HepG2 (cell line): ENCODE measurements at regions not wholly inside any gene's neighbourhood (a gene's known extent, or its start where the extent isn't known, plus 50 kb on each side); places are given as distances from the start of the nearest gene placed in this dataset.

Source experiments
- ATAC-seq: fragments of 200-7000 bp; cut with Tn5 transposase; 3 replicates; pipeline ENCODE4 v1.9.1; 2020; ENCODE audit warnings: mild to moderate bottlenecking, moderate library complexity
- BruUV-seq: library from RNA; stranded (reverse); fragments of 400-500 nt; replicated peaks from 2 replicates; lab custom pipeline; 2021; lab: Mats Ljungman, UMichigan
- CTCF ChIA-PET: fragments of 300-600 bp; formaldehyde crosslinking; extraction: SDS; loops from one replicate; lab custom pipeline; 2021; ENCODE audit warnings: low total read pairs, inconsistent platforms, low intra/inter-chr PET ratio; lab: Yijun Ruan, JAX
- POLR2A ChIA-PET: fragments of 350-600 bp; sonication (Branson Sonifier 250); formaldehyde crosslinking; loops from one replicate; lab custom pipeline; 2020; ENCODE audit warnings: antibody characterized with exemption, inconsistent platforms; lab: Yijun Ruan, JAX
- DNase-seq: peaks from one replicate; pipeline ENCODE4 v3.0.0-alpha.2; 2015; ENCODE audit warnings: low spot score
- FAIRE-seq: peaks from 3 replicates; lab custom pipeline; 2011; peaks lifted over from hg19 to GRCh38; lab: Jason Lieb, UNC
- H2AFZ ChIP-seq: one replicate; pipeline ENCODE4 v1.6.1; 2011; ENCODE audit warnings: low read length, inconsistent platforms
- H3K27ac ChIP-seq: fragments of 300-600 bp; 3 replicates; pipeline ENCODE4 v1.8.0; 2011; ENCODE audit warnings: mixed run types, mild to moderate bottlenecking, mixed read lengths, low read length, inconsistent platforms; ENCODE audit not compliant: insufficient read depth; ENCODE audit errors: extremely low read length
- H3K27me3 ChIP-seq, 2 experiments: fragments of 200-600 bp in 1 of 2; 2 replicates in 1 of 2; 3 replicates in 1 of 2; pipeline versions ENCODE4 v1.6.0 to v1.8.0; 2011; ENCODE audit warnings: low read length in 2 of 2, mild to moderate bottlenecking in 2 of 2, moderate library complexity in 2 of 2, inconsistent platforms in 1 of 2; ENCODE audit not compliant: insufficient read depth in 2 of 2, control insufficient read depth in 1 of 2
- H3K36me3 ChIP-seq, 2 experiments: fragments of 200-600 bp in 1 of 2; replicated peaks in 1 of 2; 2 replicates in 1 of 2; 3 replicates in 1 of 2; pipeline versions ENCODE4 v1.5.1 to v1.8.0; 2011; ENCODE audit warnings: low read length in 2 of 2, inconsistent platforms in 1 of 2; ENCODE audit not compliant: insufficient read depth in 2 of 2, control insufficient read depth in 1 of 2
- H3K4me1 ChIP-seq: 2 replicates; pipeline ENCODE4 v1.5.1; 2012; ENCODE audit warnings: low read length, inconsistent platforms; ENCODE audit not compliant: insufficient read depth
- H3K4me2 ChIP-seq: 2 replicates; pipeline ENCODE4 v1.6.0; 2011; ENCODE audit warnings: low read depth, low read length, inconsistent platforms
- H3K4me3 ChIP-seq, 3 experiments: fragments of 200-600 bp in 1 of 3; sonication (generic), shearing (Covaris generic) in 1 of 3; replicated peaks in 1 of 3; 2 replicates each; pipeline ENCODE4 v1.5.1; 2011 to 2016; ENCODE audit warnings: low read length in 3 of 3, inconsistent platforms in 2 of 3, low read depth in 2 of 3, mild to moderate bottlenecking in 2 of 3, control low read depth in 1 of 3, mixed read lengths in 1 of 3; ENCODE audit not compliant: insufficient read depth in 1 of 3
- H3K79me2 ChIP-seq: one replicate; pipeline ENCODE4 v1.6.1; 2011; ENCODE audit warnings: low read length, inconsistent platforms; ENCODE audit not compliant: insufficient read depth
- H3K9ac ChIP-seq: 2 replicates; pipeline ENCODE4 v1.6.0; 2011; ENCODE audit warnings: mild to moderate bottlenecking, low read depth, low read length, inconsistent platforms; ENCODE audit not compliant: insufficient read depth
- H3K9me3 ChIP-seq: 2 replicates; pipeline ENCODE4 v1.5.1; 2012; ENCODE audit warnings: mild to moderate bottlenecking, low read length
- H4K20me1 ChIP-seq: 2 replicates; pipeline ENCODE4 v1.6.0; 2011; ENCODE audit warnings: inconsistent platforms, mild to moderate bottlenecking, low read length, moderate library complexity; ENCODE audit not compliant: insufficient read depth
- WGBS: methylation state at CpG from one replicate; pipeline ENCODE4 v1.1.6; 2017; ENCODE audit warnings: low lambda C conversion rate; 5-methylcytosine and 5-hydroxymethylcytosine counted together
- in situ Hi-C: cut with HindIII; loops from 2 replicates; pipeline ENCODE4 v1.10.0; 2017; ENCODE audit warnings: low pct_unique_long_range_greater_than_20kb; ENCODE audit not compliant: extremely low pct_ligation_motif_present
- intact Hi-C: fragments of 100-400 bp; cut with micrococcal nuclease; formaldehyde crosslinking; loops from one replicate; pipeline ENCODE4 v1.10.0; 2022; ENCODE audit not compliant: unreplicated experiment
- TF ChIP-seq, protein P1 (sequence below): sonication (generic); formaldehyde crosslinking; IDR thresholded peaks from 2 replicates; pipeline ENCODE4 v1.9.0; 2021; ENCODE audit warnings: mild to moderate bottlenecking, missing genetic modification reagents

DNA sequence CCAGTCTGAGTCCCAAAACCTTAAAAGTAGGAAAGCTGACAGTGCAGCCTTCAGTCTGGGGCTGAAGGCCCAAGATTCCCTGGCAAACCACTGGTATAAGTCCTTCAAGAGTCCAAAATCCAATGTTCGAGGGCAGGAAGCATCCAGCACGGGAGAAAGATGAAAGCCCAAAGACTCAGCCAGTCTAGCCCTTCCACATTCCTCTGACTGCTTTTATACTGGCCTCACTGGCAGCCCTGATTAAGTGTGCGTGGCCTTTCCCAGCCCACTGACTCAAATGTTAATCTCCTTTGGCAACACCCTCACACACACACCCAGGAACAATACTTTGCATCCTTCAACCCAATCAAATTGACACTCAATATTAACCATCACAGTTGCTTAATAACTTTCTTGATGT lies 372.1 kb upstream of the CCDC196 start:
- Histone ChIP-seq H2AFZ (no peak overlapping the region), H3K4me2 (no peak overlapping the region)
- no TSS peak for BruUV-seq
- no peak for FAIRE-seq
- POLR2A ChIA-PET, result no interaction called here
- TF ChIP-seq, protein P1, sequence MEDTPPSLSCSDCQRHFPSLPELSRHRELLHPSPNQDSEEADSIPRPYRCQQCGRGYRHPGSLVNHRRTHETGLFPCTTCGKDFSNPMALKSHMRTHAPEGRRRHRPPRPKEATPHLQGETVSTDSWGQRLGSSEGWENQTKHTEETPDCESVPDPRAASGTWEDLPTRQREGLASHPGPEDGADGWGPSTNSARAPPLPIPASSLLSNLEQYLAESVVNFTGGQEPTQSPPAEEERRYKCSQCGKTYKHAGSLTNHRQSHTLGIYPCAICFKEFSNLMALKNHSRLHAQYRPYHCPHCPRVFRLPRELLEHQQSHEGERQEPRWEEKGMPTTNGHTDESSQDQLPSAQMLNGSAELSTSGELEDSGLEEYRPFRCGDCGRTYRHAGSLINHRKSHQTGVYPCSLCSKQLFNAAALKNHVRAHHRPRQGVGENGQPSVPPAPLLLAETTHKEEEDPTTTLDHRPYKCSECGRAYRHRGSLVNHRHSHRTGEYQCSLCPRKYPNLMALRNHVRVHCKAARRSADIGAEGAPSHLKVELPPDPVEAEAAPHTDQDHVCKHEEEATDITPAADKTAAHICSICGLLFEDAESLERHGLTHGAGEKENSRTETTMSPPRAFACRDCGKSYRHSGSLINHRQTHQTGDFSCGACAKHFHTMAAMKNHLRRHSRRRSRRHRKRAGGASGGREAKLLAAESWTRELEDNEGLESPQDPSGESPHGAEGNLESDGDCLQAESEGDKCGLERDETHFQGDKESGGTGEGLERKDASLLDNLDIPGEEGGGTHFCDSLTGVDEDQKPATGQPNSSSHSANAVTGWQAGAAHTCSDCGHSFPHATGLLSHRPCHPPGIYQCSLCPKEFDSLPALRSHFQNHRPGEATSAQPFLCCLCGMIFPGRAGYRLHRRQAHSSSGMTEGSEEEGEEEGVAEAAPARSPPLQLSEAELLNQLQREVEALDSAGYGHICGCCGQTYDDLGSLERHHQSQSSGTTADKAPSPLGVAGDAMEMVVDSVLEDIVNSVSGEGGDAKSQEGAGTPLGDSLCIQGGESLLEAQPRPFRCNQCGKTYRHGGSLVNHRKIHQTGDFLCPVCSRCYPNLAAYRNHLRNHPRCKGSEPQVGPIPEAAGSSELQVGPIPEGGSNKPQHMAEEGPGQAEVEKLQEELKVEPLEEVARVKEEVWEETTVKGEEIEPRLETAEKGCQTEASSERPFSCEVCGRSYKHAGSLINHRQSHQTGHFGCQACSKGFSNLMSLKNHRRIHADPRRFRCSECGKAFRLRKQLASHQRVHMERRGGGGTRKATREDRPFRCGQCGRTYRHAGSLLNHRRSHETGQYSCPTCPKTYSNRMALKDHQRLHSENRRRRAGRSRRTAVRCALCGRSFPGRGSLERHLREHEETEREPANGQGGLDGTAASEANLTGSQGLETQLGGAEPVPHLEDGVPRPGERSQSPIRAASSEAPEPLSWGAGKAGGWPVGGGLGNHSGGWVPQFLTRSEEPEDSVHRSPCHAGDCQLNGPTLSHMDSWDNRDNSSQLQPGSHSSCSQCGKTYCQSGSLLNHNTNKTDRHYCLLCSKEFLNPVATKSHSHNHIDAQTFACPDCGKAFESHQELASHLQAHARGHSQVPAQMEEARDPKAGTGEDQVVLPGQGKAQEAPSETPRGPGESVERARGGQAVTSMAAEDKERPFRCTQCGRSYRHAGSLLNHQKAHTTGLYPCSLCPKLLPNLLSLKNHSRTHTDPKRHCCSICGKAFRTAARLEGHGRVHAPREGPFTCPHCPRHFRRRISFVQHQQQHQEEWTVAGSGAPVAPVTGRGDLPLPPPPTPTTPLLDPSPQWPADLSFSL (CRISPR knock-in tag), result no peak
- TF ChIP-seq, all 625 proteins: peak for 0
- ATAC-seq (no peak), DNase-seq (no peak)
- Histone ChIP-seq H3K27me3 (no peaks in the 10 kb centered on the region), H3K27ac (no peak overlapping the region), H3K36me3 (no peaks in the 10 kb centered on the region), H3K4me3 (no peak overlapping the region), H3K9me3 (no peaks in the 10 kb centered on the region), H3K9ac (no peak overlapping the region), H4K20me1 (no peaks in the 10 kb centered on the region), H3K79me2 (no peaks in the 10 kb centered on the region), H3K4me1 (no peaks in the 10 kb centered on the region)
- in situ Hi-C loops (no loop called here), intact Hi-C loops (no loop called here)
- 22% methylated on average over 3 of the region's 3 CpGs for WGBS
- CTCF ChIA-PET, result no interaction called here
